ENCODE measurements at regions not wholly inside any gene's neighbourhood (a gene's known extent, or its start where the extent isn't known, plus 50 kb on each side); places are given as distances from the start of the nearest gene placed in this dataset.

GRCh38 chr7:47032536-47032908 lies 549.4 kb downstream of the TNS3 start (continued):
- TF ChIP-seq ZNF462 (CRISPR knock-in tag; IDR thresholded peaks at IDR 0.05): no peak
- TF ChIP-seq JUNB (IDR thresholded peaks at IDR 0.05; ENCODE audit: unreplicated experiment): no peak
- TF ChIP-seq NANOG (IDR thresholded peaks at IDR 0.05; ENCODE audit: borderline replicate concordance): no peak
- no peak for TF ChIP-seq POLR2AphosphoS5 (IDR thresholded peaks at IDR 0.05; ENCODE audit: low read depth)

GRCh38 chr7:47031786-47032535 lies 550.0 kb downstream of the TNS3 start:
- no peak overlapping the region for H3K27ac Mint-ChIP-seq
- TF ChIP-seq STAT1 (IDR thresholded peaks at IDR 0.05; ENCODE audit: unreplicated experiment): no peak
- TF ChIP-seq ZNF462 (CRISPR knock-in tag; IDR thresholded peaks at IDR 0.05): no peak
- no peak for TF ChIP-seq EZH2phosphoT487 (IDR thresholded peaks at IDR 0.05; ENCODE audit: unreplicated experiment)

More at GRCh38 chr7:47031786-47032535, 550.0 kb downstream of the TNS3 start:
- Histone ChIP-seq H3K27me3 (ENCODE audit: insufficient read depth) (no peaks in the 10 kb centered on the region), H3K36me3 (ENCODE audit: insufficient read depth) (no peaks in the 10 kb centered on the region), H3F3A (replicated peaks; ENCODE audit: low read depth) (no peaks in the 10 kb centered on the region), H3K9me2 (ENCODE audit: insufficient read depth) (0 out of 2 replicates have a peak, but pooled peaks cover 7% of the 10 kb centered on the region), H3K4me3 (no peak overlapping the region), H3K79me2 (replicated peaks; ENCODE audit: insufficient read depth) (no peaks in the 10 kb centered on the region), H2AFZ (no peak overlapping the region), H4K20me1 (replicated peaks; ENCODE audit: insufficient read depth) (no peaks in the 10 kb centered on the region), H3K4me1 (ENCODE audit: insufficient read depth) (no peaks in the 10 kb centered on the region), H3K4me2 (no peak overlapping the region), H3K27ac (ENCODE audit: low read depth) (no peak overlapping the region)
- Mint-ChIP-seq H3K36me3 (ENCODE audit: low read depth) (no peaks in the 10 kb centered on the region), H3K9me3 (no peaks in the 10 kb centered on the region), H3K27me3 (ENCODE audit: insufficient read depth, low read depth, poor library complexity) (no peaks in the 10 kb centered on the region), H3K4me1 (no peaks in the 10 kb centered on the region), H3K4me3 (no peak overlapping the region)
- ATAC-seq (no peak), DNase-seq (ENCODE audit: low spot score) (no peak)
